Calu3 (cell line): ENCODE measurements at regions not wholly inside any gene's neighbourhood (a gene's known extent, or its start where the extent isn't known, plus 50 kb on each side); places are given as distances from the start of the nearest gene placed in this dataset.

Experiments used
- BruUV-seq: library from RNA; stranded (reverse); fragments of 400-500 nt; replicated peaks from 2 replicates; lab custom pipeline; 2021; lab: Mats Ljungman, UMichigan
- CTCF ChIA-PET: fragments of 300-600 bp; sonication (Branson Sonifier 250); formaldehyde crosslinking; loops from one replicate; lab custom pipeline; 2022; ENCODE audit warnings: antibody characterized with exemption; lab: Charles Lee
- DNase-seq: peaks from one replicate; pipeline ENCODE4 v3.0.0; 2022
- H3K27ac Mint-ChIP-seq: one replicate; pipeline ENCODE4 v1.8.0; 2022; ENCODE audit warnings: mixed read lengths; ENCODE audit not compliant: unreplicated experiment
- H3K27me3 Mint-ChIP-seq: one replicate; pipeline ENCODE4 v1.8.0; 2022; ENCODE audit warnings: mixed read lengths; ENCODE audit not compliant: unreplicated experiment
- H3K36me3 Mint-ChIP-seq: one replicate; pipeline ENCODE4 v1.8.0; 2022; ENCODE audit warnings: mild to moderate bottlenecking, moderate library complexity, mixed read lengths; ENCODE audit not compliant: insufficient read depth, unreplicated experiment
- H3K4me1 Mint-ChIP-seq: one replicate; pipeline ENCODE4 v1.8.0; 2022; ENCODE audit warnings: mild to moderate bottlenecking, low read depth, mixed read lengths; ENCODE audit not compliant: unreplicated experiment
- H3K4me3 Mint-ChIP-seq: one replicate; pipeline ENCODE4 v1.8.0; 2022; ENCODE audit warnings: mild to moderate bottlenecking, low read depth, moderate library complexity, mixed read lengths; ENCODE audit not compliant: unreplicated experiment
- H3K9me3 Mint-ChIP-seq: one replicate; pipeline ENCODE4 v1.8.0; 2022; ENCODE audit warnings: low read depth, mixed read lengths; ENCODE audit not compliant: unreplicated experiment
- CTCF ChIP-seq: fragments of 200-600 bp; IDR thresholded peaks from one replicate; pipeline ENCODE4 v1.8.0; 2022; ENCODE audit warnings: antibody characterized with exemption; ENCODE audit not compliant: unreplicated experiment
- intact Hi-C: fragments of 100-400 bp; cut with micrococcal nuclease; formaldehyde crosslinking; loops from one replicate; pipeline ENCODE4 v1.10.0; 2022; ENCODE audit not compliant: unreplicated experiment

- CTCF ChIA-PET: no interaction called here
- Mint-ChIP-seq H3K4me3 (no peak overlapping the region), H3K4me1 (no peaks in the 10 kb centered on the region), H3K36me3 (no peaks in the 10 kb centered on the region), H3K9me3 (peaks cover 10% of the 10 kb centered on the region), H3K27ac (no peak overlapping the region), H3K27me3 (no peaks in the 10 kb centered on the region)
- intact Hi-C loops: no loop called here
- no peak for DNase-seq
- no TSS peak for BruUV-seq
- no peak for TF ChIP-seq CTCF
Measured at GRCh38 chr16:8323153-8323552, 267.2 kb downstream of the TMEM114 start.

GRCh38 chr16:8320131-8320530 lies 270.2 kb downstream of the TMEM114 start:
- Mint-ChIP-seq H3K27ac (no peak overlapping the region), H3K36me3 (no peaks in the 10 kb centered on the region), H3K4me1 (no peaks in the 10 kb centered on the region), H3K9me3 (peaks cover 10% of the 10 kb centered on the region), H3K27me3 (no peaks in the 10 kb centered on the region), H3K4me3 (no peak overlapping the region)
- CTCF ChIA-PET: interaction anchor here (0.6 to 0.7 kb wide), 2 partner anchors 19 to 1728 kb away, joined by 3 to 9 read pairs; no protein-coding TSS in a partner anchor
- DNase-seq: no peak
- intact Hi-C loops: no loop called here
- TF ChIP-seq CTCF: no peak
- no TSS peak for BruUV-seq

GRCh38 chr16:8310816-8311215 lies 279.5 kb downstream of the TMEM114 start:
- intact Hi-C loops: no loop called here
- CTCF ChIA-PET: no interaction called here
- no peak for TF ChIP-seq CTCF

GRCh38 chr16:8310323-8310722 lies 280.0 kb downstream of the TMEM114 start:
- no TSS peak for BruUV-seq
- H3K4me1 Mint-ChIP-seq: no peaks in the 10 kb centered on the region
- no peaks in the 10 kb centered on the region for H3K9me3 Mint-ChIP-seq
- no peak overlapping the region for H3K4me3 Mint-ChIP-seq
- no peak overlapping the region for H3K27ac Mint-ChIP-seq
- TF ChIP-seq CTCF: no peak
- H3K27me3 Mint-ChIP-seq: peaks cover 32% of the 10 kb centered on the region
- H3K36me3 Mint-ChIP-seq: no peaks in the 10 kb centered on the region
- intact Hi-C loops: no loop called here
- DNase-seq: no peak
- CTCF ChIA-PET: no interaction called here

More at GRCh38 chr16:8310816-8311215, 279.5 kb downstream of the TMEM114 start:
- H3K27me3 Mint-ChIP-seq: peaks cover 27% of the 10 kb centered on the region
- H3K4me3 Mint-ChIP-seq: no peak overlapping the region
- H3K9me3 Mint-ChIP-seq: no peaks in the 10 kb centered on the region
- DNase-seq: no peak
- no peak overlapping the region for H3K27ac Mint-ChIP-seq
- H3K36me3 Mint-ChIP-seq: no peaks in the 10 kb centered on the region
- H3K4me1 Mint-ChIP-seq: no peaks in the 10 kb centered on the region
- no TSS peak for BruUV-seq
